ENCODE measurements at regions not wholly inside any gene's neighbourhood (a gene's known extent, or its start where the extent isn't known, plus 50 kb on each side); places are given as distances from the start of the nearest gene placed in this dataset.

GRCh38 chr6:144661116-144661806 is 376.1 kb downstream of the UTRN start:
- Histone ChIP-seq H3K23ac (ENCODE audit: low read length) (no peak overlapping the region), H3K36me3 (ENCODE audit: control insufficient read depth, insufficient read depth, low read length) (no peaks in the 10 kb centered on the region), H3K4me3 (ENCODE audit: low read length) (no peak overlapping the region), H3K79me1 (ENCODE audit: low read length) (no peaks in the 10 kb centered on the region), H3K27me3 (ENCODE audit: insufficient read depth, low read length, poor library complexity) (no peaks in the 10 kb centered on the region), H3K4me2 (ENCODE audit: low read length) (no peak overlapping the region), H4K5ac (ENCODE audit: low read length) (no peak overlapping the region), H3K79me2 (ENCODE audit: control insufficient read depth, insufficient read depth, low read length) (no peaks in the 10 kb centered on the region), H4K8ac (ENCODE audit: low read depth, low read length) (no peak overlapping the region), H2AK5ac (ENCODE audit: low read length) (no peak overlapping the region), H3K56ac (ENCODE audit: low read length) (no peak overlapping the region), H3K9ac (ENCODE audit: low read length) (no peak overlapping the region), H2BK15ac (replicated peaks; ENCODE audit: low read depth) (no peak overlapping the region), H2BK5ac (ENCODE audit: low read length) (no peak overlapping the region), H3K18ac (ENCODE audit: low read length) (peak overlapping the region; percentile 32), H3K27ac (ENCODE audit: low read depth, low read length) (no peak overlapping the region), H2BK120ac (ENCODE audit: low read depth, low read length) (no peak overlapping the region), H3K4me1 (ENCODE audit: control insufficient read depth, low read depth, low read length) (peaks cover 14% of the 10 kb centered on the region), H3K4ac (ENCODE audit: low read depth, low read length) (no peak overlapping the region)
- DNase-seq, result peak; percentile 69
- WGBS (ENCODE audit: extremely low coverage, insufficient coverage, low lambda C conversion rate), result no CpG with 5 or more reads among the region's 8 CpGs

GRCh38 chr6:144662812-144663365 is 377.8 kb downstream of the UTRN start:
- no peak overlapping the region for H3K9ac ChIP-seq (ENCODE audit: low read length)
- WGBS (ENCODE audit: extremely low coverage, insufficient coverage, low lambda C conversion rate), result no CpG with 5 or more reads among the region's 1 CpG
- no peak overlapping the region for H3K27ac ChIP-seq (ENCODE audit: low read depth, low read length)
- H3K4ac ChIP-seq (ENCODE audit: low read depth, low read length), result no peak overlapping the region
- no peak overlapping the region for H3K18ac ChIP-seq (ENCODE audit: low read length)
- no peaks in the 10 kb centered on the region for H3K79me2 ChIP-seq (ENCODE audit: control insufficient read depth, insufficient read depth, low read length)
- H3K79me1 ChIP-seq (ENCODE audit: low read length), result no peaks in the 10 kb centered on the region
- H2AK5ac ChIP-seq (ENCODE audit: low read length), result no peak overlapping the region
- no peaks in the 10 kb centered on the region for H3K36me3 ChIP-seq (ENCODE audit: control insufficient read depth, insufficient read depth, low read length)
- H4K5ac ChIP-seq (ENCODE audit: low read length), result no peak overlapping the region
- H4K8ac ChIP-seq (ENCODE audit: low read depth, low read length), result no peak overlapping the region
- no peaks in the 10 kb centered on the region for H3K27me3 ChIP-seq (ENCODE audit: insufficient read depth, low read length, poor library complexity)
- H2BK120ac ChIP-seq (ENCODE audit: low read depth, low read length), result no peak overlapping the region
- H3K4me1 ChIP-seq (ENCODE audit: control insufficient read depth, low read depth, low read length), result peaks cover 10% of the 10 kb centered on the region
- no peak overlapping the region for H2BK15ac ChIP-seq (replicated peaks; ENCODE audit: low read depth)
- H3K56ac ChIP-seq (ENCODE audit: low read length), result no peak overlapping the region
- no peak overlapping the region for H2BK5ac ChIP-seq (ENCODE audit: low read length)
- no peak overlapping the region for H3K4me3 ChIP-seq (ENCODE audit: low read length)
- H3K23ac ChIP-seq (ENCODE audit: low read length), result no peak overlapping the region
- H3K4me2 ChIP-seq (ENCODE audit: low read length), result no peak overlapping the region
- DNase-seq, result peak; percentile 37

GRCh38 chr6:144664281-144664680 is 379.1 kb downstream of the UTRN start:
- no peak overlapping the region for H3K4me3 ChIP-seq (ENCODE audit: low read length)
- no peaks in the 10 kb centered on the region for H3K27me3 ChIP-seq (ENCODE audit: insufficient read depth, low read length, poor library complexity)
- no peak overlapping the region for H2AK5ac ChIP-seq (ENCODE audit: low read length)
- peaks cover 8% of the 10 kb centered on the region for H3K4me1 ChIP-seq (ENCODE audit: control insufficient read depth, low read depth, low read length)
- no peak for DNase-seq
- no peak overlapping the region for H2BK5ac ChIP-seq (ENCODE audit: low read length)
- peak overlapping the region; percentile 39 for H3K18ac ChIP-seq (ENCODE audit: low read length)
- no peak overlapping the region for H2BK15ac ChIP-seq (replicated peaks; ENCODE audit: low read depth)
- H3K4me2 ChIP-seq (ENCODE audit: low read length), result no peak overlapping the region
- H3K79me2 ChIP-seq (ENCODE audit: control insufficient read depth, insufficient read depth, low read length), result no peaks in the 10 kb centered on the region
- H4K8ac ChIP-seq (ENCODE audit: low read depth, low read length), result peak overlapping the region; percentile 56
- WGBS (ENCODE audit: extremely low coverage, insufficient coverage, low lambda C conversion rate), result no CpG with 5 or more reads among the region's 4 CpGs
- no peak overlapping the region for H4K5ac ChIP-seq (ENCODE audit: low read length)
- H3K56ac ChIP-seq (ENCODE audit: low read length), result no peak overlapping the region
- no peak overlapping the region for H3K27ac ChIP-seq (ENCODE audit: low read depth, low read length)
- no peak overlapping the region for H3K4ac ChIP-seq (ENCODE audit: low read depth, low read length)
- no peak overlapping the region for H3K23ac ChIP-seq (ENCODE audit: low read length)
- no peaks in the 10 kb centered on the region for H3K79me1 ChIP-seq (ENCODE audit: low read length)
- no peaks in the 10 kb centered on the region for H3K36me3 ChIP-seq (ENCODE audit: control insufficient read depth, insufficient read depth, low read length)
- no peak overlapping the region for H3K9ac ChIP-seq (ENCODE audit: low read length)
- H2BK120ac ChIP-seq (ENCODE audit: low read depth, low read length), result no peak overlapping the region

- Histone ChIP-seq H3K4me3 (ENCODE audit: low read length) (no peak overlapping the region), H4K8ac (ENCODE audit: low read depth, low read length) (no peak overlapping the region), H3K4me2 (ENCODE audit: low read length) (no peak overlapping the region), H3K79me1 (ENCODE audit: low read length) (no peaks in the 10 kb centered on the region), H2AK5ac (ENCODE audit: low read length) (no peak overlapping the region), H2BK120ac (ENCODE audit: low read depth, low read length) (no peak overlapping the region), H3K27ac (ENCODE audit: low read depth, low read length) (no peak overlapping the region), H3K18ac (ENCODE audit: low read length) (no peak overlapping the region), H2BK5ac (ENCODE audit: low read length) (no peak overlapping the region), H3K79me2 (ENCODE audit: control insufficient read depth, insufficient read depth, low read length) (no peaks in the 10 kb centered on the region), H3K56ac (ENCODE audit: low read length) (no peak overlapping the region), H4K5ac (ENCODE audit: low read length) (no peak overlapping the region), H3K4ac (ENCODE audit: low read depth, low read length) (no peak overlapping the region), H3K9ac (ENCODE audit: low read length) (no peak overlapping the region), H3K36me3 (ENCODE audit: control insufficient read depth, insufficient read depth, low read length) (no peaks in the 10 kb centered on the region), H3K4me1 (ENCODE audit: control insufficient read depth, low read depth, low read length) (peaks cover 7% of the 10 kb centered on the region), H3K27me3 (ENCODE audit: insufficient read depth, low read length, poor library complexity) (no peaks in the 10 kb centered on the region), H3K23ac (ENCODE audit: low read length) (no peak overlapping the region), H2BK15ac (replicated peaks; ENCODE audit: low read depth) (no peak overlapping the region)
- no CpG with 5 or more reads among the region's 1 CpG for WGBS (ENCODE audit: extremely low coverage, insufficient coverage, low lambda C conversion rate)
- no peak for DNase-seq
Observed at GRCh38 chr6:144664947-144665346, 379.8 kb downstream of the UTRN start.

- Histone ChIP-seq H3K23ac (ENCODE audit: low read length) (no peak overlapping the region), H2AK5ac (ENCODE audit: low read length) (no peak overlapping the region), H3K79me1 (ENCODE audit: low read length) (no peaks in the 10 kb centered on the region), H3K9ac (ENCODE audit: low read length) (no peak overlapping the region), H3K4me1 (ENCODE audit: control insufficient read depth, low read depth, low read length) (peaks cover 7% of the 10 kb centered on the region), H3K4me2 (ENCODE audit: low read length) (no peak overlapping the region), H4K5ac (ENCODE audit: low read length) (no peak overlapping the region), H2BK120ac (ENCODE audit: low read depth, low read length) (no peak overlapping the region), H3K27me3 (ENCODE audit: insufficient read depth, low read length, poor library complexity) (no peaks in the 10 kb centered on the region), H3K4ac (ENCODE audit: low read depth, low read length) (no peak overlapping the region), H2BK5ac (ENCODE audit: low read length) (no peak overlapping the region), H3K27ac (ENCODE audit: low read depth, low read length) (no peak overlapping the region), H4K8ac (ENCODE audit: low read depth, low read length) (no peak overlapping the region), H3K56ac (ENCODE audit: low read length) (no peak overlapping the region), H3K36me3 (ENCODE audit: control insufficient read depth, insufficient read depth, low read length) (no peaks in the 10 kb centered on the region), H2BK15ac (replicated peaks; ENCODE audit: low read depth) (no peak overlapping the region), H3K4me3 (ENCODE audit: low read length) (no peak overlapping the region), H3K79me2 (ENCODE audit: control insufficient read depth, insufficient read depth, low read length) (no peaks in the 10 kb centered on the region), H3K18ac (ENCODE audit: low read length) (peak overlapping the region; percentile 18)
- no CpG with 5 or more reads among the region's 2 CpGs for WGBS (ENCODE audit: extremely low coverage, insufficient coverage, low lambda C conversion rate)
- DNase-seq, result no peak
Observed at GRCh38 chr6:144665932-144666450, 380.9 kb downstream of the UTRN start.
